GM12875 (cell line): ENCODE measurements at regions not wholly inside any gene's neighbourhood (a gene's known extent, or its start where the extent isn't known, plus 50 kb on each side); places are given as distances from the start of the nearest gene placed in this dataset.

ENCODE experiments used
- H3K4me3 ChIP-seq: one replicate; pipeline ENCODE4 v1.5.1; 2011; ENCODE audit warnings: low read depth, low read length, control low read depth
- CTCF ChIP-seq: IDR thresholded peaks from 2 replicates; pipeline ENCODE4 v1.5.1; 2011; ENCODE audit warnings: low read depth, mild to moderate bottlenecking, control low read depth, inconsistent platforms, low read length, moderate library complexity, borderline replicate concordance; ENCODE audit not compliant: insufficient read depth

- no peak for TF ChIP-seq CTCF
- no peak overlapping the region for H3K4me3 ChIP-seq
These were observed 173.9 kb upstream of the SLC25A13 start for GRCh38 chr7:96495751-96496216.

GRCh38 chr7:96486681-96487080 is 164.8 kb upstream of the SLC25A13 start:
- TF ChIP-seq CTCF: no peak
- H3K4me3 ChIP-seq: no peak overlapping the region

GRCh38 chr7:96484845-96485244 is 162.9 kb upstream of the SLC25A13 start:
- TF ChIP-seq CTCF: no peak
- no peak overlapping the region for H3K4me3 ChIP-seq

- no peak overlapping the region for H3K4me3 ChIP-seq
- TF ChIP-seq CTCF: no peak
These were observed 162.2 kb upstream of the SLC25A13 start for GRCh38 chr7:96484091-96484490.

- no peak overlapping the region for H3K4me3 ChIP-seq
- TF ChIP-seq CTCF: no peak
These were observed 159.9 kb upstream of the SLC25A13 start for GRCh38 chr7:96481796-96482195.

GRCh38 chr7:96479015-96479645 is 157.2 kb upstream of the SLC25A13 start:
- no peak overlapping the region for H3K4me3 ChIP-seq
- TF ChIP-seq CTCF: no peak

- no peak for TF ChIP-seq CTCF
- no peak overlapping the region for H3K4me3 ChIP-seq
These were observed 149.7 kb upstream of the SLC25A13 start for GRCh38 chr7:96471606-96472005.
